Mesendoderm (in vitro differentiated cells): ENCODE measurements at regions not wholly inside any gene's neighbourhood (a gene's known extent, or its start where the extent isn't known, plus 50 kb on each side); places are given as distances from the start of the nearest gene placed in this dataset.

Experiments used
- DNase-seq: peaks from one replicate; pipeline ENCODE4 v3.0.0; 2013
- H2AK5ac ChIP-seq: 2 replicates; pipeline ENCODE4 v1.6.1; 2013; ENCODE audit warnings: low read length, inconsistent platforms
- H2BK120ac ChIP-seq: 2 replicates; pipeline ENCODE4 v1.6.1; 2013; ENCODE audit warnings: low read depth, mild to moderate bottlenecking, low read length, moderate library complexity, mixed read lengths
- H2BK15ac ChIP-seq: replicated peaks from 2 replicates; pipeline ENCODE4 v1.6.1; 2013; ENCODE audit warnings: low read depth, mild to moderate bottlenecking, moderate library complexity
- H2BK5ac ChIP-seq: 2 replicates; pipeline ENCODE4 v1.6.1; 2013; ENCODE audit warnings: low read length, inconsistent platforms
- H3K18ac ChIP-seq: 2 replicates; pipeline ENCODE4 v1.6.1; 2013; ENCODE audit warnings: mild to moderate bottlenecking, low read length, mixed read lengths
- H3K23ac ChIP-seq: one replicate; pipeline ENCODE4 v1.6.1; 2013; ENCODE audit warnings: low read length
- H3K27ac ChIP-seq: 2 replicates; pipeline ENCODE4 v1.5.1; 2013; ENCODE audit warnings: low read depth, mild to moderate bottlenecking, inconsistent platforms, low read length, moderate library complexity
- H3K27me3 ChIP-seq: 2 replicates; pipeline ENCODE4 v1.6.1; 2013; ENCODE audit warnings: low read length, control low read depth, mild to moderate bottlenecking, inconsistent platforms; ENCODE audit not compliant: insufficient read depth, poor library complexity
- H3K36me3 ChIP-seq: 2 replicates; pipeline ENCODE4 v1.6.1; 2013; ENCODE audit warnings: low read length, inconsistent platforms; ENCODE audit not compliant: control insufficient read depth, insufficient read depth
- H3K4ac ChIP-seq: one replicate; pipeline ENCODE4 v1.6.1; 2013; ENCODE audit warnings: low read depth, mild to moderate bottlenecking, low read length, moderate library complexity
- H3K4me1 ChIP-seq: 2 replicates; pipeline ENCODE4 v1.6.1; 2013; ENCODE audit warnings: low read depth, low read length, inconsistent platforms; ENCODE audit not compliant: control insufficient read depth
- H3K4me2 ChIP-seq: 2 replicates; pipeline ENCODE4 v1.6.1; 2013; ENCODE audit warnings: low read length
- H3K4me3 ChIP-seq: 2 replicates; pipeline ENCODE4 v1.5.1; 2013; ENCODE audit warnings: mild to moderate bottlenecking, low read length
- H3K56ac ChIP-seq: one replicate; pipeline ENCODE4 v1.6.1; 2013; ENCODE audit warnings: low read length
- H3K79me1 ChIP-seq: 2 replicates; pipeline ENCODE4 v1.6.1; 2013; ENCODE audit warnings: low read length, inconsistent platforms
- H3K79me2 ChIP-seq: 2 replicates; pipeline ENCODE4 v1.6.1; 2013; ENCODE audit warnings: mild to moderate bottlenecking, low read length; ENCODE audit not compliant: control insufficient read depth, insufficient read depth
- H3K9ac ChIP-seq: 2 replicates; pipeline ENCODE4 v1.6.1; 2013; ENCODE audit warnings: low read length, inconsistent platforms
- H4K5ac ChIP-seq: one replicate; pipeline ENCODE4 v1.6.1; 2013; ENCODE audit warnings: low read length
- H4K8ac ChIP-seq: one replicate; pipeline ENCODE4 v1.6.1; 2013; ENCODE audit warnings: low read depth, mild to moderate bottlenecking, control low read depth, low read length, moderate library complexity
- WGBS: extraction: QIAGEN DNeasy Blood & Tissue Kit; methylation state at CpG from one replicate; pipeline ENCODE4 v1.1.7; 2013; ENCODE audit warnings: low lambda C conversion rate, missing lambda C conversion rate; ENCODE audit not compliant: insufficient coverage; ENCODE audit errors: extremely low coverage; 5-methylcytosine and 5-hydroxymethylcytosine counted together

DNA sequence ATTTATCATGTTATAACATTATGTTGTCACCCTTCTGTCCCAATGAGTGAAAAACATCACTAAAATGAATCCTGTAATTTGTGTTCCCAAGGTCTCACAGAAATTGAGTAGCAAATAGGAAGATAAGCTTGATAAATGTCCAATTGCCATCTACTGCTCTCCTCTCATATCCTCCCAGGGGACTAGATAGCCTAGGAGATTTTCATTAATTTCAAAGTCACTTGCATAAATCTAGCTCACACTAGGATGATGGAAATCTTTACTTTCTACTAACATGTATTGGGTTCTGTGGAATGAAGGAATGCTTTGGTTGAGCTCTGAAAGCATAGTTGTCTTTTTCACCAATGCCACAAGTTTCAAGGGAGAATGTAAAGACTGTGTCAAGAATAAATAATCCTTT is 605.5 kb upstream of the CDH7 start:
- H4K5ac ChIP-seq = no peak overlapping the region

DNA sequence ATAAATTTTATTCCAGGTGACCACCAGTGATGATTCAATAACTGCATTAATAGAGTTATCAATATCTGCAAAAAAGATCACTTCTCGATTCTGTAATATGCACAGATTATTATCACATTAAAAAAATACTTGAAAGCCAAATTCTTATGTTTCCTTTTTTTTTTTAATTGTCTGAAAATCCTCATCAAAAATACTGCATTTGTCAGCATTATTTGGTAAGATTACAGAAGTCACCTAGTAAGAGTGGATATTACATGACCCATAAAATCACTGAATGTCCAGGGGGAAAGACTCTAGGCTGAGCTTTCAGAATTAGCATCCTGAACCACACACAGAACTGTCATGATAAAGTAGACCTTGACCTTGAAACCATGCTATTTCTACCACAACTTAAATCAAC is 617.2 kb upstream of the CDH7 start:
- no peak overlapping the region for H2BK15ac ChIP-seq
- WGBS = no CpG with 5 or more reads among the region's 1 CpG

More for the DNA sequence above, 605.5 kb upstream of the CDH7 start:
- Histone ChIP-seq H3K9ac (no peak overlapping the region), H3K27me3 (no peaks in the 10 kb centered on the region), H4K8ac (no peak overlapping the region), H2AK5ac (no peak overlapping the region), H3K4ac (no peak overlapping the region), H3K23ac (no peak overlapping the region), H3K4me3 (no peak overlapping the region), H2BK5ac (no peak overlapping the region), H3K79me2 (no peaks in the 10 kb centered on the region), H3K56ac (no peak overlapping the region), H3K36me3 (no peaks in the 10 kb centered on the region), H2BK120ac (no peak overlapping the region), H2BK15ac (no peak overlapping the region), H3K4me2 (no peak overlapping the region), H3K18ac (no peak overlapping the region), H3K79me1 (no peaks in the 10 kb centered on the region), H3K27ac (no peak overlapping the region), H3K4me1 (no peaks in the 10 kb centered on the region)
- DNase-seq = no peak

DNA sequence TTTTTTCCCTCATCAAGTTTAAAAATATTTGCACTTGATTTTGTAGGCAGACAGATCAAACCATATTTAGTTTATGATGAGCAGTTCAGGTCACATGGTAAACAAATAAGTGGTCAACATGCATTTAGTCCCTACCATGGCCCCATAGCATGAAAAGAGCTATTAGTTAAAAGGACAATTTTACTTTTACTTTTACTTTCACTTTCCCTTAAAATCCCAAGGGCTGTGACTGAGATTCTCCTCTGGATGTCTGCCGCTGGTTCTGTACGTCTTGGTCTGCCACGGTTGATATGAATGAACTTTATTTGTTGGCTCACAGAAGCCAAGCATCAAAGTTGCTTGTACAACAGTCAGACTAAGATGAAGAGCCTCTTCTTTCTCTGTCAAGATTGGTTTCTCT is 626.2 kb upstream of the CDH7 start:
- DNase-seq = no peak
- H4K5ac ChIP-seq = no peak overlapping the region
- no peak overlapping the region for H3K18ac ChIP-seq
- no peaks in the 10 kb centered on the region for H3K27me3 ChIP-seq
- no peak overlapping the region for H3K9ac ChIP-seq
- H2BK5ac ChIP-seq = no peak overlapping the region
- no peaks in the 10 kb centered on the region for H3K4me1 ChIP-seq
- no peak overlapping the region for H3K4me2 ChIP-seq
- H2AK5ac ChIP-seq = no peak overlapping the region
- no peak overlapping the region for H3K56ac ChIP-seq
- H4K8ac ChIP-seq = no peak overlapping the region
- no peaks in the 10 kb centered on the region for H3K36me3 ChIP-seq
- no peak overlapping the region for H2BK15ac ChIP-seq
- no peak overlapping the region for H3K23ac ChIP-seq
- H3K79me2 ChIP-seq = no peaks in the 10 kb centered on the region
- no peak overlapping the region for H3K27ac ChIP-seq
- H3K4ac ChIP-seq = no peak overlapping the region
- WGBS = no CpG with 5 or more reads among the region's 3 CpGs
- no peak overlapping the region for H2BK120ac ChIP-seq
- no peak overlapping the region for H3K4me3 ChIP-seq
- no peaks in the 10 kb centered on the region for H3K79me1 ChIP-seq

More for the DNA sequence above, 617.2 kb upstream of the CDH7 start:
- no peak overlapping the region for H3K23ac ChIP-seq
- no peaks in the 10 kb centered on the region for H3K79me2 ChIP-seq
- DNase-seq = no peak
- H4K8ac ChIP-seq = no peak overlapping the region
- no peak overlapping the region for H4K5ac ChIP-seq
- no peaks in the 10 kb centered on the region for H3K36me3 ChIP-seq
- H3K56ac ChIP-seq = no peak overlapping the region
- no peak overlapping the region for H2AK5ac ChIP-seq
- H3K27me3 ChIP-seq = no peaks in the 10 kb centered on the region
- no peak overlapping the region for H2BK5ac ChIP-seq
- no peak overlapping the region for H2BK120ac ChIP-seq
- no peaks in the 10 kb centered on the region for H3K79me1 ChIP-seq
- no peak overlapping the region for H3K4ac ChIP-seq
- H3K9ac ChIP-seq = no peak overlapping the region
- no peak overlapping the region for H3K4me3 ChIP-seq
- H3K18ac ChIP-seq = no peak overlapping the region
- no peak overlapping the region for H3K27ac ChIP-seq
- no peaks in the 10 kb centered on the region for H3K4me1 ChIP-seq
- no peak overlapping the region for H3K4me2 ChIP-seq

DNA sequence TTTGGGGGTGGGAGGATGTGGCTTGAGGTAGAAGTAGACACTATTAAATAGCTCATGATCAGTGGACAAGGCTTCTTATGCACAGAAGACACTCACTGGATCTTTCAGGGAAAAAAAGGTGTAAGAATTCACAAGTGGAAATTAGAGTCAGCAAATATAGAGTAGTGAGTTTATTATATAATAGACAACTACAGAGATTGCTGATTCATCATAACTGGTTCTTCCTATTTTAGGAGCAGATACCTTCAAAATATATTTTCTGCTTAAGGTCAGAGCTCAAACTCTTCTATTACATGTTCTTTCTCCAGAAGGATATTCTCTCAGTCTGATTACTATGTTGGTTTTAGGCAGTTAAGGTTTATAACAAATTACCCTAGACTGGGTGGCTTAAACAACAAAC is 646.9 kb upstream of the CDH7 start:
- Histone ChIP-seq H3K9ac (no peak overlapping the region), H4K5ac (no peak overlapping the region), H3K23ac (no peak overlapping the region), H3K27me3 (no peaks in the 10 kb centered on the region), H3K79me1 (no peaks in the 10 kb centered on the region), H3K27ac (no peak overlapping the region), H4K8ac (no peak overlapping the region), H3K4me3 (no peak overlapping the region), H3K36me3 (no peaks in the 10 kb centered on the region), H2BK5ac (no peak overlapping the region), H3K4me1 (no peaks in the 10 kb centered on the region), H3K18ac (no peak overlapping the region), H3K56ac (no peak overlapping the region), H3K79me2 (no peaks in the 10 kb centered on the region), H2BK120ac (no peak overlapping the region), H3K4me2 (no peak overlapping the region), H3K4ac (no peak overlapping the region), H2AK5ac (no peak overlapping the region), H2BK15ac (no peak overlapping the region)
- DNase-seq = no peak

DNA sequence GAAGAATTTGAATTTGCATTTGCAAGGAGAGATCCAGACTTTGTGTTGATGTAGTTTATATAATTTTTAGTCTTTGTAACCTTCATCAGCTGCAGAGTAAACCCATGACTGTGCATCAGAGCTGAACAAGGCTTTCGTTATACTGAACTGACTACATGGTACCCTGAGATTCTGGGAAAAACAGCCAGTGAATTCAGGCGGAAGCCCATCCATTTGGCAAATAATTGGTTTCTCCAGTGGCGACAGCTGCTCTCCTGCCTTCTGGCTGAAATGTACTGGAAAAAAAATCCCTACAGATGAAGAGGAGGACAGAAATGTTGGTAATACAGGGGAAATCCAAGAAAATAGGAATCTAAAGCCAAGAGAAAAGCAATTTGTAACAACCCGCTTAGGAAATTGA is 657.5 kb upstream of the CDH7 start:
- H2BK15ac ChIP-seq = no peak overlapping the region
- no peak overlapping the region for H3K18ac ChIP-seq
- H3K4me3 ChIP-seq = no peak overlapping the region
- H2BK120ac ChIP-seq = no peak overlapping the region
- H2AK5ac ChIP-seq = no peak overlapping the region
- no CpG with 5 or more reads among the region's 4 CpGs for WGBS
- H3K27me3 ChIP-seq = no peaks in the 10 kb centered on the region
- H3K56ac ChIP-seq = no peak overlapping the region
- H3K79me2 ChIP-seq = no peaks in the 10 kb centered on the region
- H3K4me1 ChIP-seq = no peaks in the 10 kb centered on the region
- no peak overlapping the region for H3K27ac ChIP-seq
- no peak overlapping the region for H4K8ac ChIP-seq
- no peak for DNase-seq
- H2BK5ac ChIP-seq = no peak overlapping the region
- H3K23ac ChIP-seq = no peak overlapping the region
- no peak overlapping the region for H4K5ac ChIP-seq
- H3K4ac ChIP-seq = no peak overlapping the region
- H3K79me1 ChIP-seq = no peaks in the 10 kb centered on the region
- no peak overlapping the region for H3K4me2 ChIP-seq
- H3K36me3 ChIP-seq = no peaks in the 10 kb centered on the region
- no peak overlapping the region for H3K9ac ChIP-seq

DNA sequence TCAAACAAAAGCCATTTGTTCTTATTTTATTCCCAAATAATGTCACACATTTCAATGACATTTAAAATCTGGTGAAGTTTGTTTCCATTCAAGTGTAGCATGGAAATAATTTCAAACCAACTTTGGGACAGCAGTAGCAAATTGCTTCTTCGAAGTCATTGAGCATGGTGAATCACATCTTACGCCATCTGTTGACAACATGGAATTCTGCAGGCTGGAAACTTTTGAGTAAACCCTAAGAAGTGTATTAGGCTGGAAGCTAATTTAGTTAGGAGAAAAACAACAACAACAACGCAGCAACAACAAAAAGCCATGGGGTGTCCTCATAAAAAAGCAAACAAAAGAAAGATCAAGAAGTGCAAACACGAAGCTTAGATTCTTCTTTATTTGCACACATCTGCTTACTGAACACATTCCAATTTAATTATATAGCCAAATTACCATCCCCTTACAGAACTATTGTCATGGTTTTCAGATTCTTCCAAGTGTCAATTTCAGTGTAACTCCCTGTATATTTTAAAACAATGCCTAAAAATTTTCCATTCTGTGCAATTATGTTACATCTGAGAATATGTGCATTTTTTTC is 659.0 kb upstream of the CDH7 start:
- H2BK120ac ChIP-seq = no peak overlapping the region
- H2BK15ac ChIP-seq = no peak overlapping the region
- H3K27me3 ChIP-seq = no peaks in the 10 kb centered on the region
- H3K4me1 ChIP-seq = no peaks in the 10 kb centered on the region
- no peak overlapping the region for H4K8ac ChIP-seq
- H3K79me1 ChIP-seq = no peaks in the 10 kb centered on the region
- DNase-seq = peak; percentile 71
- H3K23ac ChIP-seq = no peak overlapping the region
- no peak overlapping the region for H2AK5ac ChIP-seq
- no peak overlapping the region for H3K56ac ChIP-seq
- no peak overlapping the region for H3K4me2 ChIP-seq
- no peak overlapping the region for H3K4me3 ChIP-seq
- no peak overlapping the region for H4K5ac ChIP-seq
- H3K27ac ChIP-seq = no peak overlapping the region
- H2BK5ac ChIP-seq = no peak overlapping the region
- no CpG with 5 or more reads among the region's 4 CpGs for WGBS
- H3K4ac ChIP-seq = no peak overlapping the region
- no peaks in the 10 kb centered on the region for H3K36me3 ChIP-seq
- H3K18ac ChIP-seq = no peak overlapping the region
- H3K9ac ChIP-seq = no peak overlapping the region
- no peaks in the 10 kb centered on the region for H3K79me2 ChIP-seq
